HG03175 (cell line): ENCODE measurements at regions not wholly inside any gene's neighbourhood (a gene's known extent, or its start where the extent isn't known, plus 50 kb on each side); places are given as distances from the start of the nearest gene placed in this dataset.
"Not testable (repeated sequence)": the region's sequence is repeated elsewhere in the genome, so short reads cannot be mapped to it uniquely, and the experiment has no call there.

Experiments
- ATAC-seq: cut with Tn5 transposase; IDR thresholded peaks from one replicate; pipeline ENCODE4 v1.9.1; 2021; ENCODE audit warnings: mild to moderate bottlenecking, moderate library complexity; ENCODE audit not compliant: unreplicated experiment

GRCh38 chr9:87041553-87042235 lies 94.4 kb upstream of the GAS1 start:
- ATAC-seq: not testable (repeated sequence)

- not testable (repeated sequence) for ATAC-seq
These were observed 102.8 kb upstream of the GAS1 start for GRCh38 chr9:87049929-87050608.

- ATAC-seq: no peak
These were observed 107.8 kb upstream of the GAS1 start for GRCh38 chr9:87054999-87055686.

GRCh38 chr9:87059772-87060171 lies 112.5 kb upstream of the GAS1 start:
- no peak for ATAC-seq

- ATAC-seq: no peak
These were observed 115.4 kb upstream of the GAS1 start for GRCh38 chr9:87062746-87063145.

- no peak for ATAC-seq
These were observed 115.9 kb upstream of the GAS1 start for GRCh38 chr9:87063246-87063645.

GRCh38 chr9:87063871-87064270 lies 116.6 kb upstream of the GAS1 start:
- ATAC-seq: no peak

- ATAC-seq: no peak
These were observed 117.0 kb upstream of the GAS1 start for GRCh38 chr9:87064311-87064710.

- no peak for ATAC-seq
These were observed 118.7 kb upstream of the GAS1 start for GRCh38 chr9:87065981-87066380.

GRCh38 chr9:87067426-87067825 lies 120.1 kb upstream of the GAS1 start:
- ATAC-seq: no peak

- no peak for ATAC-seq
These were observed 121.0 kb upstream of the GAS1 start for GRCh38 chr9:87068177-87068840.

- no peak for ATAC-seq
These were observed 122.4 kb upstream of the GAS1 start for GRCh38 chr9:87069690-87070089.

GRCh38 chr9:87070336-87070735 lies 123.0 kb upstream of the GAS1 start:
- no peak for ATAC-seq

- ATAC-seq: no peak
These were observed 124.2 kb upstream of the GAS1 start for GRCh38 chr9:87071473-87071872.

GRCh38 chr9:87073692-87074091 lies 126.4 kb upstream of the GAS1 start:
- ATAC-seq: no peak

- no peak for ATAC-seq
These were observed 128.2 kb upstream of the GAS1 start for GRCh38 chr9:87075537-87075936.

GRCh38 chr9:87076825-87077224 lies 129.5 kb upstream of the GAS1 start:
- ATAC-seq: no peak

- ATAC-seq: no peak
These were observed 130.7 kb upstream of the GAS1 start for GRCh38 chr9:87077986-87078385.

GRCh38 chr9:87080512-87081264 lies 133.4 kb upstream of the GAS1 start:
- no peak for ATAC-seq

- no peak for ATAC-seq
These were observed 134.2 kb upstream of the GAS1 start for GRCh38 chr9:87081503-87081902.

- ATAC-seq: no peak
These were observed 136.7 kb upstream of the GAS1 start for GRCh38 chr9:87083986-87084385.
